HepG2 (cell line): ENCODE measurements at regions not wholly inside any gene's neighbourhood (a gene's known extent, or its start where the extent isn't known, plus 50 kb on each side); places are given as distances from the start of the nearest gene placed in this dataset.

Source experiments
- ATAC-seq: fragments of 200-7000 bp; cut with Tn5 transposase; 3 replicates; pipeline ENCODE4 v1.9.1; 2020; ENCODE audit warnings: mild to moderate bottlenecking, moderate library complexity
- BruUV-seq: library from RNA; stranded (reverse); fragments of 400-500 nt; replicated peaks from 2 replicates; lab custom pipeline; 2021; lab: Mats Ljungman, UMichigan
- CTCF ChIA-PET: fragments of 300-600 bp; formaldehyde crosslinking; extraction: SDS; loops from one replicate; lab custom pipeline; 2021; ENCODE audit warnings: low total read pairs, inconsistent platforms, low intra/inter-chr PET ratio; lab: Yijun Ruan, JAX
- POLR2A ChIA-PET: fragments of 350-600 bp; sonication (Branson Sonifier 250); formaldehyde crosslinking; loops from one replicate; lab custom pipeline; 2020; ENCODE audit warnings: antibody characterized with exemption, inconsistent platforms; lab: Yijun Ruan, JAX
- DNase-seq: peaks from one replicate; pipeline ENCODE4 v3.0.0-alpha.2; 2015; ENCODE audit warnings: low spot score
- FAIRE-seq: peaks from 3 replicates; lab custom pipeline; 2011; peaks lifted over from hg19 to GRCh38; lab: Jason Lieb, UNC
- H2AFZ ChIP-seq: one replicate; pipeline ENCODE4 v1.6.1; 2011; ENCODE audit warnings: low read length, inconsistent platforms
- H3K27ac ChIP-seq: fragments of 300-600 bp; 3 replicates; pipeline ENCODE4 v1.8.0; 2011; ENCODE audit warnings: mixed run types, mild to moderate bottlenecking, mixed read lengths, low read length, inconsistent platforms; ENCODE audit not compliant: insufficient read depth; ENCODE audit errors: extremely low read length
- H3K27me3 ChIP-seq, 2 experiments: fragments of 200-600 bp in 1 of 2; 2 replicates in 1 of 2; 3 replicates in 1 of 2; pipeline versions ENCODE4 v1.6.0 to v1.8.0; 2011; ENCODE audit warnings: low read length in 2 of 2, mild to moderate bottlenecking in 2 of 2, moderate library complexity in 2 of 2, inconsistent platforms in 1 of 2; ENCODE audit not compliant: insufficient read depth in 2 of 2, control insufficient read depth in 1 of 2
- H3K36me3 ChIP-seq, 2 experiments: fragments of 200-600 bp in 1 of 2; replicated peaks in 1 of 2; 2 replicates in 1 of 2; 3 replicates in 1 of 2; pipeline versions ENCODE4 v1.5.1 to v1.8.0; 2011; ENCODE audit warnings: low read length in 2 of 2, inconsistent platforms in 1 of 2; ENCODE audit not compliant: insufficient read depth in 2 of 2, control insufficient read depth in 1 of 2
- H3K4me1 ChIP-seq: 2 replicates; pipeline ENCODE4 v1.5.1; 2012; ENCODE audit warnings: low read length, inconsistent platforms; ENCODE audit not compliant: insufficient read depth
- H3K4me2 ChIP-seq: 2 replicates; pipeline ENCODE4 v1.6.0; 2011; ENCODE audit warnings: low read depth, low read length, inconsistent platforms
- H3K4me3 ChIP-seq, 3 experiments: fragments of 200-600 bp in 1 of 3; sonication (generic), shearing (Covaris generic) in 1 of 3; replicated peaks in 1 of 3; 2 replicates each; pipeline ENCODE4 v1.5.1; 2011 to 2016; ENCODE audit warnings: low read length in 3 of 3, inconsistent platforms in 2 of 3, low read depth in 2 of 3, mild to moderate bottlenecking in 2 of 3, control low read depth in 1 of 3, mixed read lengths in 1 of 3; ENCODE audit not compliant: insufficient read depth in 1 of 3
- H3K79me2 ChIP-seq: one replicate; pipeline ENCODE4 v1.6.1; 2011; ENCODE audit warnings: low read length, inconsistent platforms; ENCODE audit not compliant: insufficient read depth
- H3K9ac ChIP-seq: 2 replicates; pipeline ENCODE4 v1.6.0; 2011; ENCODE audit warnings: mild to moderate bottlenecking, low read depth, low read length, inconsistent platforms; ENCODE audit not compliant: insufficient read depth
- H3K9me3 ChIP-seq: 2 replicates; pipeline ENCODE4 v1.5.1; 2012; ENCODE audit warnings: mild to moderate bottlenecking, low read length
- H4K20me1 ChIP-seq: 2 replicates; pipeline ENCODE4 v1.6.0; 2011; ENCODE audit warnings: inconsistent platforms, mild to moderate bottlenecking, low read length, moderate library complexity; ENCODE audit not compliant: insufficient read depth
- GPN1 ChIP-seq: sonication (generic); formaldehyde crosslinking; IDR thresholded peaks from 2 replicates; pipeline ENCODE4 v1.5.1; 2020; ENCODE audit warnings: missing genetic modification reagents, borderline replicate concordance
- MAFF ChIP-seq: IDR thresholded peaks from 2 replicates; pipeline ENCODE4 v1.6.1; 2011; ENCODE audit warnings: low read depth, low read length, improper control_type of control experiment
- MAFK ChIP-seq, 2 experiments: IDR thresholded peaks in 1 of 2; conservative IDR thresholded peaks in 1 of 2; 2 replicates each; pipeline ENCODE4 v1.6.1; 2011; ENCODE audit warnings: improper control_type of control experiment in 2 of 2, low read length in 2 of 2
- ZBTB20 ChIP-seq: sonication (generic); formaldehyde crosslinking; IDR thresholded peaks from 2 replicates; pipeline ENCODE4 v1.8.1; 2023; ENCODE audit warnings: missing genetic modification reagents, low read depth, mild to moderate bottlenecking, borderline replicate concordance
- ZNF205 ChIP-seq: IDR thresholded peaks from 2 replicates; pipeline ENCODE4 v1.6.1; 2018; ENCODE audit warnings: missing biosample characterization, missing genetic modification reagents
- ZNF207 ChIP-seq: fragments of 450-650 bp; IDR thresholded peaks from 2 replicates; pipeline ENCODE4 v1.6.1; 2016; ENCODE audit warnings: antibody characterized with exemption, borderline replicate concordance
- WGBS: methylation state at CpG from one replicate; pipeline ENCODE4 v1.1.6; 2017; ENCODE audit warnings: low lambda C conversion rate; 5-methylcytosine and 5-hydroxymethylcytosine counted together
- in situ Hi-C: cut with HindIII; loops from 2 replicates; pipeline ENCODE4 v1.10.0; 2017; ENCODE audit warnings: low pct_unique_long_range_greater_than_20kb; ENCODE audit not compliant: extremely low pct_ligation_motif_present
- intact Hi-C: fragments of 100-400 bp; cut with micrococcal nuclease; formaldehyde crosslinking; loops from one replicate; pipeline ENCODE4 v1.10.0; 2022; ENCODE audit not compliant: unreplicated experiment
- TF ChIP-seq, protein P1 (sequence below): sonication (generic); formaldehyde crosslinking; IDR thresholded peaks from 2 replicates; pipeline ENCODE4 v1.4.0; 2020; ENCODE audit warnings: missing genetic modification reagents

DNA sequence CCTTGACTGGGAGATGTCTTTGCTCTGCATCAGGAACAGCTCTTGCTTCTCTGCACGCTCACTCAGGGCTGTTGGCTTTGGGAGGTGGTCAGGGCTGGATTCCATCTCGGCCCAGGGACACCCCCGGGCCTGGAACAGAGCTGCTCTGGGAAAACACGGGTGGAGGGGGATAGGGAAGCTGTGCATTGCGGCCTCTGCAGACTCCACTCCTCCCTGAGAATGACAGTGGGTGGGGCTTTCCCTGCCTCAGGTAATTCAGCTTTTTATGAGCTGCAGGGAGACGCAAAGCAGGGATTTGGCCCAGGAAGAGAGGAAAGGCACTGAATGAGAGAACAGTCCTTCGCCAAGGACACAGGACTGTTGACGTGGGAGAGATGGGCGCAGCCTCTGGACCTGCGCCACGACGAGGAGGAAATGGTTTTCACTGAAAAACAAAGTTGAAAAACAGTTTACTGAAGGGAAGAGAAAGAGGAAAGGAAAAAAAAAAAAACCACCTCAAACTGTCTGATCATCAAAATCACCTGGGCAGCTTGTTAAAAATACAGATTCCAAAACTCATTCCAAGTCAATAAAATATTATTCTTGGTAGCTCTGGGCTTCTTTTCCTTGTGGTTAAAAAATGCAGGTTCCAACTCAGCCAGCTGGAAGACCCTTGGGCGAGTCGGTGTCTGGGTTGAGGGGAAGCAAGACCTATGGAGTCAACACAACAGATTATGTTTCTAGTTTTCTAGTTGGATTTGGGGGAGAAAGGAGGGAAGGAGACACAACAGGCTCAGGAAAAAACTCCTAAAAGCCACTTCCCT, 194.0 kb downstream of the ZFP36L2 start:
- no peak for DNase-seq
- ATAC-seq = no peak
- ChIA-PET CTCF (no interaction called here), POLR2A (interaction anchor here (0.7 to 1.0 kb wide), 2 partner anchors 14 to 53 kb away, joined by 3 read pairs; no protein-coding TSS in a partner anchor)
- no peak overlapping the region for H3K4me3 ChIP-seq
- no peaks in the 10 kb centered on the region for H3K36me3 ChIP-seq
- intact Hi-C loops = no loop called here
- 0 out of 2 replicates have a peak, but pooled peaks cover under 1% of the 10 kb centered on the region for H3K4me1 ChIP-seq
- no peak for FAIRE-seq
- no peak overlapping the region for H3K27ac ChIP-seq
- in situ Hi-C loops = no loop called here
- BruUV-seq = no TSS peak
- no peak overlapping the region for H3K9ac ChIP-seq
- WGBS = 79% methylated on average over 14 of the region's 14 CpGs
- no peaks in the 10 kb centered on the region for H3K9me3 ChIP-seq
- H3K27me3 ChIP-seq = no peaks in the 10 kb centered on the region
- no peaks in the 10 kb centered on the region for H4K20me1 ChIP-seq
- TF ChIP-seq ZNF207 (no peak), MAFK (conservative IDR thresholded peaks at IDR 0.05 in 1 of 2, IDR thresholded peaks at IDR 0.05 in 1 of 2; ENCODE audit: low read length in 2 of 2) (peak in 1 of 2 experiments; percentile 32; a peak in 1 of 4 replicates), MAFF (peak; percentile 19; the same call in 1 of the 2 replicates)
- TF ChIP-seq, all 625 proteins: peak for 2
- no peaks in the 10 kb centered on the region for H3K79me2 ChIP-seq
- no peak overlapping the region for H2AFZ ChIP-seq
- H3K4me2 ChIP-seq = no peak overlapping the region

DNA sequence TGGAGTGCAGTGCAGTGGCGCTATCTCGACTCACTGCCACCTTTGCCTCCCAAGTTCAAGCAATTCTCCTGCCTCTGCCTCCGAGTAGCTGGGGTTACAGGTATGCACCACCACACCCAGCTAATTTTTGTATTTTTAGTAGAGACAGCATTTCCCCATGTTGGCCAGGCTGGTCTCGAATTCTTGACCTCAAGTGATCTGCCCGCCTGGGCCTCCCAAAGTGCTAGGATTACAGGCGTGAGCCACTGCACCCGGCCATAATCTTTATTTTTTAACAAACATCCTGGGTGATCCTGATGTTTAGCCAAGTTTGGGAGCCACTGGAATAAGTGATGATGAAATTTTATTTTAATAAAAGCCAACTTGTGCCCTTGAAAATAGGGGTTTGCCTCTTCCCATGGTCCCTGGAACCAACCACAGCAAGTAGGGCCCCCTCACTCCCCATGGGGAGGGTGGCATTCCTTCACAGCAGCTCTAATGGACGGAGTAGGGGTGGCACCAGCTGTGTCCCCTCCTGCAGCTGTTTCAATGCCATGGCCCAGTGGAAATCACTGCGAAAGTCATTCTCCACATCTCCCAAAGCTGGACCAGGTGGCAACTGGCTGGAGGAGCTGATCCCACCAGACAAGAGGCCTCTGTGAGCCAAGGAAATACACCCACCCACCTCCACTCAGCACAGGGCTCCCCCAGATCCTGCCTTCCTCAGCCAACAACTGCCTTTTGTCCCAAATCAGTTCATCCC, 194.8 kb downstream of the ZFP36L2 start:
- H3K79me2 ChIP-seq = no peaks in the 10 kb centered on the region
- intact Hi-C loops (no loop called here), in situ Hi-C loops (no loop called here)
- no peak for TF ChIP-seq ZNF205 (CRISPR knock-in tag)
- TF ChIP-seq, protein P1, sequence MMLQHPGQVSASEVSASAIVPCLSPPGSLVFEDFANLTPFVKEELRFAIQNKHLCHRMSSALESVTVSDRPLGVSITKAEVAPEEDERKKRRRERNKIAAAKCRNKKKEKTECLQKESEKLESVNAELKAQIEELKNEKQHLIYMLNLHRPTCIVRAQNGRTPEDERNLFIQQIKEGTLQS (CRISPR knock-in tag) = no peak
- TF ChIP-seq ZBTB20 (CRISPR knock-in tag) = no peak
- TF ChIP-seq GPN1 (CRISPR knock-in tag) = no peak
- CTCF ChIA-PET = no interaction called here
- ATAC-seq = no peak
- no peak overlapping the region for H3K27ac ChIP-seq
- H3K4me3 ChIP-seq = no peak overlapping the region
- no TSS peak for BruUV-seq
- no peaks in the 10 kb centered on the region for H3K9me3 ChIP-seq
- H2AFZ ChIP-seq = no peak overlapping the region
- DNase-seq = no peak
- H3K36me3 ChIP-seq = no peaks in the 10 kb centered on the region
- no peaks in the 10 kb centered on the region for H3K27me3 ChIP-seq
- H4K20me1 ChIP-seq = no peaks in the 10 kb centered on the region
- no peak for FAIRE-seq
- H3K4me1 ChIP-seq = peaks cover 8% of the 10 kb centered on the region
- no peak overlapping the region for H3K4me2 ChIP-seq
- no peak overlapping the region for H3K9ac ChIP-seq
- 89% methylated on average over 9 of the region's 9 CpGs for WGBS
- POLR2A ChIA-PET = no interaction called here
